ENCODE measurements at regions not wholly inside any gene's neighbourhood (a gene's known extent, or its start where the extent isn't known, plus 50 kb on each side); places are given as distances from the start of the nearest gene placed in this dataset.

GRCh38 chr3:40844896-40845295, 320.1 kb downstream of the ZNF621 start:
- TF ChIP-seq, protein P1, sequence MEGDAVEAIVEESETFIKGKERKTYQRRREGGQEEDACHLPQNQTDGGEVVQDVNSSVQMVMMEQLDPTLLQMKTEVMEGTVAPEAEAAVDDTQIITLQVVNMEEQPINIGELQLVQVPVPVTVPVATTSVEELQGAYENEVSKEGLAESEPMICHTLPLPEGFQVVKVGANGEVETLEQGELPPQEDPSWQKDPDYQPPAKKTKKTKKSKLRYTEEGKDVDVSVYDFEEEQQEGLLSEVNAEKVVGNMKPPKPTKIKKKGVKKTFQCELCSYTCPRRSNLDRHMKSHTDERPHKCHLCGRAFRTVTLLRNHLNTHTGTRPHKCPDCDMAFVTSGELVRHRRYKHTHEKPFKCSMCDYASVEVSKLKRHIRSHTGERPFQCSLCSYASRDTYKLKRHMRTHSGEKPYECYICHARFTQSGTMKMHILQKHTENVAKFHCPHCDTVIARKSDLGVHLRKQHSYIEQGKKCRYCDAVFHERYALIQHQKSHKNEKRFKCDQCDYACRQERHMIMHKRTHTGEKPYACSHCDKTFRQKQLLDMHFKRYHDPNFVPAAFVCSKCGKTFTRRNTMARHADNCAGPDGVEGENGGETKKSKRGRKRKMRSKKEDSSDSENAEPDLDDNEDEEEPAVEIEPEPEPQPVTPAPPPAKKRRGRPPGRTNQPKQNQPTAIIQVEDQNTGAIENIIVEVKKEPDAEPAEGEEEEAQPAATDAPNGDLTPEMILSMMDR (IDR thresholded peaks at IDR 0.05; ENCODE audit: poor library complexity) = no peak
- TF ChIP-seq EZH2 (IDR thresholded peaks at IDR 0.05; ENCODE audit: borderline replicate concordance) = no peak
- TF ChIP-seq EZH2phosphoT487 (IDR thresholded peaks at IDR 0.05; ENCODE audit: low read depth, severe bottlenecking, unreplicated experiment) = no peak

All from hepatocyte (in vitro differentiated cells).